ENCODE measurements at regions not wholly inside any gene's neighbourhood (a gene's known extent, or its start where the extent isn't known, plus 50 kb on each side); places are given as distances from the start of the nearest gene placed in this dataset.

GRCh38 chr17:57174591-57174990 lies 81.7 kb upstream of the MSI2 start:
- no peaks in the 10 kb centered on the region for H3K36me3 ChIP-seq
- TF ChIP-seq POLR2AphosphoS5 (IDR thresholded peaks at IDR 0.05) (no peak), CTCF (IDR thresholded peaks at IDR 0.05) (no peak), POLR2A (IDR thresholded peaks at IDR 0.05) (no peak)
- no peak for DNase-seq (ENCODE audit: low spot score)
- intact Hi-C loops (cut with DNase I) = no loop called here
- WGBS = 87% methylated on average over 3 of the region's 3 CpGs
- no peaks in the 10 kb centered on the region for H3K27me3 ChIP-seq (replicated peaks; ENCODE audit: insufficient read depth)
- H3K27ac ChIP-seq = no peak overlapping the region
- no peaks in the 10 kb centered on the region for H3K9me3 ChIP-seq
- no peaks in the 10 kb centered on the region for H3K4me1 ChIP-seq (replicated peaks)
- H3K4me3 ChIP-seq = no peak overlapping the region

GRCh38 chr17:57178839-57179238 lies 77.5 kb upstream of the MSI2 start:
- Histone ChIP-seq H3K27me3 (replicated peaks; ENCODE audit: insufficient read depth) (no peaks in the 10 kb centered on the region), H3K4me1 (replicated peaks) (no peaks in the 10 kb centered on the region), H3K4me3 (no peak overlapping the region), H3K36me3 (no peaks in the 10 kb centered on the region), H3K27ac (no peak overlapping the region), H3K9me3 (no peaks in the 10 kb centered on the region)
- DNase-seq (ENCODE audit: low spot score) = no peak
- intact Hi-C loops (cut with DNase I) = no loop called here
- 91% methylated on average over 4 of the region's 4 CpGs for WGBS
- TF ChIP-seq POLR2AphosphoS5 (IDR thresholded peaks at IDR 0.05) (no peak), POLR2A (IDR thresholded peaks at IDR 0.05) (no peak), CTCF (IDR thresholded peaks at IDR 0.05) (no peak)

- H3K9me3 ChIP-seq = no peaks in the 10 kb centered on the region
- DNase-seq (ENCODE audit: low spot score) = no peak
- TF ChIP-seq POLR2AphosphoS5 (IDR thresholded peaks at IDR 0.05) (no peak), CTCF (IDR thresholded peaks at IDR 0.05) (no peak), POLR2A (IDR thresholded peaks at IDR 0.05) (no peak)
- H3K27me3 ChIP-seq (replicated peaks; ENCODE audit: insufficient read depth) = no peaks in the 10 kb centered on the region
- H3K4me1 ChIP-seq (replicated peaks) = no peaks in the 10 kb centered on the region
- intact Hi-C loops (cut with DNase I) = no loop called here
- no peaks in the 10 kb centered on the region for H3K36me3 ChIP-seq
- no peak overlapping the region for H3K27ac ChIP-seq
- no peak overlapping the region for H3K4me3 ChIP-seq
These were observed 73.7 kb upstream of the MSI2 start for GRCh38 chr17:57182621-57183020.

- intact Hi-C loops (cut with DNase I) = no loop called here
- TF ChIP-seq POLR2AphosphoS5 (IDR thresholded peaks at IDR 0.05) = no peak
- TF ChIP-seq CTCF (IDR thresholded peaks at IDR 0.05) = no peak
- TF ChIP-seq POLR2A (IDR thresholded peaks at IDR 0.05) = no peak
- H3K4me3 ChIP-seq = no peak overlapping the region
- no peaks in the 10 kb centered on the region for H3K36me3 ChIP-seq
- no peak for DNase-seq (ENCODE audit: low spot score)
- H3K27ac ChIP-seq = no peak overlapping the region
- H3K9me3 ChIP-seq = no peaks in the 10 kb centered on the region
- H3K4me1 ChIP-seq (replicated peaks) = no peaks in the 10 kb centered on the region
- WGBS = 48% methylated on average over 4 of the region's 4 CpGs
- H3K27me3 ChIP-seq (replicated peaks; ENCODE audit: insufficient read depth) = no peaks in the 10 kb centered on the region
These were observed 69.9 kb upstream of the MSI2 start for GRCh38 chr17:57186226-57187019.

GRCh38 chr17:57187391-57187790 lies 68.9 kb upstream of the MSI2 start:
- no peak overlapping the region for H3K4me3 ChIP-seq
- H3K27ac ChIP-seq = no peak overlapping the region
- H3K36me3 ChIP-seq = no peaks in the 10 kb centered on the region
- H3K4me1 ChIP-seq (replicated peaks) = no peaks in the 10 kb centered on the region
- H3K27me3 ChIP-seq (replicated peaks; ENCODE audit: insufficient read depth) = no peaks in the 10 kb centered on the region
- no peak for TF ChIP-seq CTCF (IDR thresholded peaks at IDR 0.05)
- no peak for TF ChIP-seq POLR2AphosphoS5 (IDR thresholded peaks at IDR 0.05)
- TF ChIP-seq POLR2A (IDR thresholded peaks at IDR 0.05) = no peak
- intact Hi-C loops (cut with DNase I) = no loop called here
- WGBS = 45% methylated on average over 5 of the region's 5 CpGs
- no peak for DNase-seq (ENCODE audit: low spot score)
- no peaks in the 10 kb centered on the region for H3K9me3 ChIP-seq
